ENCODE measurements at regions not wholly inside any gene's neighbourhood (a gene's known extent, or its start where the extent isn't known, plus 50 kb on each side); places are given as distances from the start of the nearest gene placed in this dataset.

DNA sequence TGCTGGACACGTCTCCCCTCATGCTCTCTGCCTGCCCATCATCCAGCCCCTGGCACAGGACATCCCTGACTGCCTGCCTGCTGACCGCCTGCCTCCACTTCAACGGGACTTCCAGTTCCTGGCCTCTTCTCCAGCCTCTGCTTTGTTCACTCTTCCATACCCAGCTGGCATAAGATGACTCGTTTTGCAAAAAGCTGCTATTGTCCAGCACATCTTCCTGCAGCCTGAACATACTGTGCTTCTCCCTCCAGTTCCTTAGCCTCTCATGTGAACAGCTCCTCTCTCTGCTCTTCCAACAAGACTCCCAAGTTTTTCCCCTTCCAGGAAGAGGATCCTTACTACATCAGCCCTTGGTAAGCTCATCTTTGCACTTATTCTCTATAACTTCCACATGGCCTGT lies 62.4 kb upstream of the SKOR2 start:
- TF ChIP-seq TOX (CRISPR knock-in tag; IDR thresholded peaks at IDR 0.05; ENCODE audit: borderline replicate concordance) (no peak), ZNF70 (CRISPR knock-in tag; IDR thresholded peaks at IDR 0.05) (no peak), ZFP3 (CRISPR knock-in tag; IDR thresholded peaks at IDR 0.05) (no peak), RARB (CRISPR knock-in tag; IDR thresholded peaks at IDR 0.05) (no peak), ARNTL (CRISPR knock-in tag; IDR thresholded peaks at IDR 0.05; ENCODE audit: borderline replicate concordance, low read depth) (no peak), TCF4 (CRISPR knock-in tag; IDR thresholded peaks at IDR 0.05; ENCODE audit: borderline replicate concordance) (no peak), OSR1 (CRISPR knock-in tag; IDR thresholded peaks at IDR 0.05) (no peak)
- TF ChIP-seq, protein P1, sequence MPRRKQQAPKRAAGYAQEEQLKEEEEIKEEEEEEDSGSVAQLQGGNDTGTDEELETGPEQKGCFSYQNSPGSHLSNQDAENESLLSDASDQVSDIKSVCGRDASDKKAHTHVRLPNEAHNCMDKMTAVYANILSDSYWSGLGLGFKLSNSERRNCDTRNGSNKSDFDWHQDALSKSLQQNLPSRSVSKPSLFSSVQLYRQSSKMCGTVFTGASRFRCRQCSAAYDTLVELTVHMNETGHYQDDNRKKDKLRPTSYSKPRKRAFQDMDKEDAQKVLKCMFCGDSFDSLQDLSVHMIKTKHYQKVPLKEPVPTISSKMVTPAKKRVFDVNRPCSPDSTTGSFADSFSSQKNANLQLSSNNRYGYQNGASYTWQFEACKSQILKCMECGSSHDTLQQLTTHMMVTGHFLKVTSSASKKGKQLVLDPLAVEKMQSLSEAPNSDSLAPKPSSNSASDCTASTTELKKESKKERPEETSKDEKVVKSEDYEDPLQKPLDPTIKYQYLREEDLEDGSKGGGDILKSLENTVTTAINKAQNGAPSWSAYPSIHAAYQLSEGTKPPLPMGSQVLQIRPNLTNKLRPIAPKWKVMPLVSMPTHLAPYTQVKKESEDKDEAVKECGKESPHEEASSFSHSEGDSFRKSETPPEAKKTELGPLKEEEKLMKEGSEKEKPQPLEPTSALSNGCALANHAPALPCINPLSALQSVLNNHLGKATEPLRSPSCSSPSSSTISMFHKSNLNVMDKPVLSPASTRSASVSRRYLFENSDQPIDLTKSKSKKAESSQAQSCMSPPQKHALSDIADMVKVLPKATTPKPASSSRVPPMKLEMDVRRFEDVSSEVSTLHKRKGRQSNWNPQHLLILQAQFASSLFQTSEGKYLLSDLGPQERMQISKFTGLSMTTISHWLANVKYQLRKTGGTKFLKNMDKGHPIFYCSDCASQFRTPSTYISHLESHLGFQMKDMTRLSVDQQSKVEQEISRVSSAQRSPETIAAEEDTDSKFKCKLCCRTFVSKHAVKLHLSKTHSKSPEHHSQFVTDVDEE (CRISPR knock-in tag; IDR thresholded peaks at IDR 0.05) = no peak
- TF ChIP-seq, protein P2, sequence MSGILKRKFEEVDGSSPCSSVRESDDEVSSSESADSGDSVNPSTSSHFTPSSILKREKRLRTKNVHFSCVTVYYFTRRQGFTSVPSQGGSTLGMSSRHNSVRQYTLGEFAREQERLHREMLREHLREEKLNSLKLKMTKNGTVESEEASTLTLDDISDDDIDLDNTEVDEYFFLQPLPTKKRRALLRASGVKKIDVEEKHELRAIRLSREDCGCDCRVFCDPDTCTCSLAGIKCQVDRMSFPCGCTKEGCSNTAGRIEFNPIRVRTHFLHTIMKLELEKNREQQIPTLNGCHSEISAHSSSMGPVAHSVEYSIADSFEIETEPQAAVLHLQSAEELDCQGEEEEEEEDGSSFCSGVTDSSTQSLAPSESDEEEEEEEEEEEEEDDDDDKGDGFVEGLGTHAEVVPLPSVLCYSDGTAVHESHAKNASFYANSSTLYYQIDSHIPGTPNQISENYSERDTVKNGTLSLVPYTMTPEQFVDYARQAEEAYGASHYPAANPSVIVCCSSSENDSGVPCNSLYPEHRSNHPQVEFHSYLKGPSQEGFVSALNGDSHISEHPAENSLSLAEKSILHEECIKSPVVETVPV (CRISPR knock-in tag; IDR thresholded peaks at IDR 0.05) = no peak
- TF ChIP-seq, protein P3, sequence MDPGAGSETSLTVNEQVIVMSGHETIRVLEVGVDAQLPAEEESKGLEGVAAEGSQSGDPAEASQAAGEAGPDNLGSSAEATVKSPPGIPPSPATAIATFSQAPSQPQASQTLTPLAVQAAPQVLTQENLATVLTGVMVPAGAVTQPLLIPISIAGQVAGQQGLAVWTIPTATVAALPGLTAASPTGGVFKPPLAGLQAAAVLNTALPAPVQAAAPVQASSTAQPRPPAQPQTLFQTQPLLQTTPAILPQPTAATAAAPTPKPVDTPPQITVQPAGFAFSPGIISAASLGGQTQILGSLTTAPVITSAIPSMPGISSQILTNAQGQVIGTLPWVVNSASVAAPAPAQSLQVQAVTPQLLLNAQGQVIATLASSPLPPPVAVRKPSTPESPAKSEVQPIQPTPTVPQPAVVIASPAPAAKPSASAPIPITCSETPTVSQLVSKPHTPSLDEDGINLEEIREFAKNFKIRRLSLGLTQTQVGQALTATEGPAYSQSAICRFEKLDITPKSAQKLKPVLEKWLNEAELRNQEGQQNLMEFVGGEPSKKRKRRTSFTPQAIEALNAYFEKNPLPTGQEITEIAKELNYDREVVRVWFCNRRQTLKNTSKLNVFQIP (CRISPR knock-in tag; IDR thresholded peaks at IDR 0.05; ENCODE audit: borderline replicate concordance, low read depth) = no peak
- TF ChIP-seq, protein P4, sequence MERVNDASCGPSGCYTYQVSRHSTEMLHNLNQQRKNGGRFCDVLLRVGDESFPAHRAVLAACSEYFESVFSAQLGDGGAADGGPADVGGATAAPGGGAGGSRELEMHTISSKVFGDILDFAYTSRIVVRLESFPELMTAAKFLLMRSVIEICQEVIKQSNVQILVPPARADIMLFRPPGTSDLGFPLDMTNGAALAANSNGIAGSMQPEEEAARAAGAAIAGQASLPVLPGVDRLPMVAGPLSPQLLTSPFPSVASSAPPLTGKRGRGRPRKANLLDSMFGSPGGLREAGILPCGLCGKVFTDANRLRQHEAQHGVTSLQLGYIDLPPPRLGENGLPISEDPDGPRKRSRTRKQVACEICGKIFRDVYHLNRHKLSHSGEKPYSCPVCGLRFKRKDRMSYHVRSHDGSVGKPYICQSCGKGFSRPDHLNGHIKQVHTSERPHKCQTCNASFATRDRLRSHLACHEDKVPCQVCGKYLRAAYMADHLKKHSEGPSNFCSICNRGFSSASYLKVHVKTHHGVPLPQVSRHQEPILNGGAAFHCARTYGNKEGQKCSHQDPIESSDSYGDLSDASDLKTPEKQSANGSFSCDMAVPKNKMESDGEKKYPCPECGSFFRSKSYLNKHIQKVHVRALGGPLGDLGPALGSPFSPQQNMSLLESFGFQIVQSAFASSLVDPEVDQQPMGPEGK (CRISPR knock-in tag; IDR thresholded peaks at IDR 0.05; ENCODE audit: borderline replicate concordance) = no peak
